ENCODE measurements at regions not wholly inside any gene's neighbourhood (a gene's known extent, or its start where the extent isn't known, plus 50 kb on each side); places are given as distances from the start of the nearest gene placed in this dataset.

GRCh38 chr10:126783806-126784557 lies 113.5 kb upstream of the C10orf90 start:
- DNase-seq: no peak

DNA sequence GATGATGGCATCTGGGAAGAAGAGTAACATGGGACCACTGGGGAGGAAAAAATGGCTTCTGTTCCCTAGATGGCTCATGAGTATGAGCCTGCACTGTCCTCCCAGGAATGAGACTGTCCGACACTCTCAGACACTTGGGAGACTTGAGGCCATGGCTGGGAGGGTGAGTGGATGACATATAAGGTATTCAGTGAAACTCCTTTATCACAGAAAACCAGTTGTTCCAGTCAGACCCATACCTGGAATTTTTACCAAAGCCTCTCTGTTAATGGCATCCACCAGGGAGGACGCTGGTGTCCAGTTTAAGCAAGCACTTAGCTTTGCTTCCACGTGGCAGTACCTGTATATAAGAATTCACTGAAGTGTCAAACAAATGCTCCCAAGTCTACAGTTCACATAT lies 116.7 kb upstream of the C10orf90 start:
- no peak for DNase-seq

DNA sequence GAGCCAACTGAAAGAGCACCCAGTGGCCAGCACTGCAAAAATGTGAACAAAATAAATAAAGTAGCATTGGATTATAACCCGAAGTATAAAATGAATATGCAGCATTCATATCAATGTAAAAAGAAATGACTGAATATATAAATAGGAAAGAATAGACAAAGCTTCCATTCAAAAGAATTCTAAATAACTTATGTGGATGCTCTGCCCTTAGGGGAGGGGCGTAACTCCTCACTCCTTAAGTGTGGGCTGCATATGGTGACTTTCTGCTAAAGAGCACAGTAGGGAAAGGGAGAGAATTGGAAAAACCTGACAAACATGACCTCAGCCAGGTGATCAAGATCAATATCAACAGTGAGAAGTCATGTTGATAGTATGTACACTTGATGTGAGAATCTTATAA lies 109.9 kb upstream of the DOCK1 start:
- DNase-seq: no peak

GRCh38 chr10:126798649-126799048 lies 106.6 kb upstream of the DOCK1 start:
- DNase-seq: no peak

- DNase-seq: no peak
These were observed 101.8 kb upstream of the DOCK1 start for GRCh38 chr10:126803394-126803793.

GRCh38 chr10:126804396-126804795 lies 100.8 kb upstream of the DOCK1 start:
- DNase-seq: no peak

GRCh38 chr10:126806498-126806897 lies 98.7 kb upstream of the DOCK1 start:
- DNase-seq: no peak

DNA sequence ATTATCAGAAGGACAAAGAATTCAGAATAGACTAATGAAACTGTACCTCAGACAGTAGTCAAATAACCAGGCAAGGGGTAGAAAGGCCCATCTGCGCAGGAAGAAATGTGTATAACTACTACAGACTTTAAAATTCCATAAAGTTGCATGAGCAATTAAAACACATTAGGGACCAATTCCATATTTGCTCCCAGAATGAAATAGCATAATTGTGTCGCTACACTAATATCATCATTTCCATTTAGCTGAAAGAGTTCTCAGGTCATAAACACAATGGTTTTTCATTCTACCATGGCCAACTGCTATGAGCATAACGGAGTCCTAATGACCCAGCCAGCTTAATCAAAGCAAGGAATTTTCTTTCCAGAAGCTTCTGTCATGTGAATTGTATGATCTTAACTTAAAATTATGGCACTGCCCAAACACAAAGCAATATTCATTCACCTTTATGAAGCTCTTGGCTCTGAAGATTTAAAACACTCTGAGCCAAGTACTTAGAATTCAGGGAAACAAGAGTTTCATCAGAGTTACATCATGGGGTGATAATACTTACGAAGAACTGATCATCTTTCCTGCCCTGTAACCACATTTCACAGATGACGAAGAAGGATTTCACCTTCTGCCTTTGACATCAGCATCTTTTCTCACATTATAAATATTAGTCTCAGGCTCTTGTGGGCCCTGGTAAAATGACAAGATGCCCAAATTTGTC lies 98.1 kb upstream of the DOCK1 start:
- no peak for DNase-seq

- DNase-seq: no peak
These were observed 97.1 kb upstream of the DOCK1 start for GRCh38 chr10:126808103-126808502.

DNA sequence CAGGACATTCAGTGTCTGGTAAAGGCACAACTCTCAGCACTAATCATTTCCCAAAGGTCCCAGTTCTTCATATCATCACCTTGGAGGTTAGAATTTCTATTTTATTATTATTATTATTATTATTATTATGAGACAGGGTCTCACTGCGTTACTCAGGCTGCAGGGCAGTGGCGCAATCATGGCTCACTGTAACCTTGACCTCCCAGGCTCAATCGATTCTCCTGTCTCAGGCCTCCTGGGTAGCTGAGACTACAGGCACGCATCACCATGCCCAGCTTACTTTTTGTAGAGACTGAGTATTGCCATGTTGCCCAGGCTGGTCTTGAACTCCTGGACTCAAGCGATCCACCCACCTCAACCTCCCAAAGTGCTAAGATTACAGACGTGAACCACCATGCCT lies 91.8 kb upstream of the DOCK1 start:
- DNase-seq: no peak

GRCh38 chr10:126833542-126833941 lies 71.7 kb upstream of the DOCK1 start:
- no peak for DNase-seq

DNA sequence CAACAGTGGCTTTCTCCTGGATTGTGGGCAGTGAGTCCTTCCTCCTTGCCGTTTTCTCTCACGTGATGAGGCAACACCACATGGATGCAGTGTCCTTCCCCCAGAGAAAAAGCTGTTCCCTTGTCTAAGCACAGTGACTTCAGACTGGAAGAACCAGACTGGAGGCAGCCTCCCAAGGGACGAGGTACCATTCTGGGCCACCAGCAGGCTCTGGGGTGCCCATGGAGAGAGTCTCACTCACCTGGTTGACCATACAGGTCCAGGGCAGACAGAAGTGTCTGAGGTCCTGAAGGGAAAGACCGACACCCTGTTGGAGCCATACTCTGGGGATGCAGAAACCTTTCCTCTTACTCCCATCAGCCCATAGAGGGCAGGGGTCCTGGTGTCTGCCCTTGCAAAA lies 69.2 kb upstream of the DOCK1 start:
- DNase-seq: no peak

DNA sequence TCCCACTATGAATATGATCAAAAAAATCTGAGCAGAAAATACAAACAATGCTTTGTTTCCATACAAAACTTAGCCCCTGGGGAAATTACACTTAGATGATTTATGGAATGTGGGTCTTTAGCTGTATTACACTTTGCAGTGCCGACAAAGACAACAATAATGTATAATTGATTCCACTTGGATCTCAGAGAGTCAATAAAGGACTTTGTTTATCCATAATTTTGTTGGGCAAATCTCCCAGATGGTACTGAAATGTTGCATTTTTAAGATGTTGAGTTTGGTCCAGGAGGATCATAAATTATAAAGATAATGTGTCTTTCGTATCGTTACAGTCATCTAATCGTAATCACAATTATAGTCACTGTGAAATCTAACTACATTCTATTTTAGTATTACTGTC lies 66.9 kb upstream of the DOCK1 start:
- DNase-seq: no peak

GRCh38 chr10:126839094-126839761 lies 66.0 kb upstream of the DOCK1 start:
- DNase-seq: peak in 48 of 51 donors; percentile 19 to 98 (median 79)

DNA sequence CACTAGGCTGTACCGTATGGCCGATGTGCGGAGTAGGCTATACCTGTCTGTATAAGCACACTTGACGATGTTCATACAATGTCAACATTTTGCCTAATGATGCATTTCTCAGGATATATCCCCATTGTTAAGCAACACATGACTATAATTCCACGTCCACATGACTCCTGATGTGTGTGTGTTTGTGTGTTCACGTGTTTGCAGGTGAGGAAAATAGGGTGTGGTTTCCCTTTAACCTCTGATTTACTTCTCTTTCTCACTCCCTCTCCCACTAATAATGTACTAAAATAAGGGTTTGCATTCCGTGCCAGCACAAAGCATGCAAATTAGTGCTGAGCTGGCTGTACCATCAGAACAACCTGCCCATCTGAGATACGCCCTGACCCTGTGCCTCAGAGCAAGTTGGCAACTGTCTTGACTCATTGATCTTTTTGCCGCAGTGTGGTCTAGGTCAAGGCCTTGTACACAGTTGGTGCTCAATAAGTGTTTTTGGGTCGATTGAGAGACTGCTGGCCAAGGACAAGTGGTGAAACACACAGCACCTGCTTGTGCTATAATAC lies 64.6 kb upstream of the DOCK1 start:
- no peak for DNase-seq

DNA sequence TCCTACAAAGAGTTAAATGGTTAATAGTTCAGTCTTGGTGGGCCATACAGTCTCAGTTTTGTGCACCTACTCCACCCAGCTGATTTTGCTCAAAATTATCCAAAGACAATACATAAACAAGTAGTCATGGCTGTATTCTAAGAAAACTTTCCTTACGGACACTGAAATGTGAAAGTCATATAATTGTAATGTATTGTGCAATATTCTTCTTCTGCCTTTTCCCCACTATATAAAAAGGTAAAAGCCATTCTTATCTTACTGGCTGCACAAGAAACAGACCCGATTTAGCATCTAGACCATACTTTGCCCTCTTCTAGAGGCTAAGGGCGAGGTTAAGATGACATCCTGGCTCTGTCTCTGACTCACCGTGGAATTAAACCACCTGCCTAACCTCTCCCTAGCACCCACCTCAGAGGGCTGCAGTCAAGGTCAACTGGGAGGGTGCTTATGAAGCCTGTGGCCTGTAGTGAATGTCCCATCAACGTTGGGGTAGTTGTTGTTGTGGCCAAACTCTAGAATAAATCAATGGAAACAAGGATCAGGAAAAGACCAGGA lies 63.8 kb upstream of the DOCK1 start:
- no peak for DNase-seq

GRCh38 chr10:126842356-126842755 lies 62.9 kb upstream of the DOCK1 start:
- DNase-seq: no peak

GRCh38 chr10:126842836-126843235 lies 62.4 kb upstream of the DOCK1 start:
- DNase-seq: no peak

- DNase-seq: no peak
These were observed 61.8 kb upstream of the DOCK1 start for GRCh38 chr10:126843299-126843934.

GRCh38 chr10:126844406-126844805 lies 60.8 kb upstream of the DOCK1 start:
- no peak for DNase-seq

DNA sequence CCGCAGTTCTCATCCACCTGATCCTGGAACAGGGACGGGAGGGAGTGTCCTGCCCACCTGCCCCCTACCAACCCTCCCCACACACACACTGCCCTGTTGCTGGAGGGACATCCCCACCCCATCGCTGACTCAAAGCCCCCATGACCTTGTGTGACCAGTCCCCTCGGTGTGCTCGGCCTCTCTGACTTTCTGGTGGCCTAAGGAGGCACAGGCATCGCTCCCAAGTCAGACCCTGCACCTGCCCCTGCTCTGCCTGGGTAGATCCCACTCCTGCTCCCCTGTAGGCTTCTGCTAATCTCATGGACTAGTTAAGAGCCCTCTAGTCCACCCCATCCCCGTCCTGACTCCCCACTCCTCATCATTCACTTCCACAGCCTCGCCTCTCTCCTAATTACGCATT lies 58.8 kb upstream of the DOCK1 start:
- no peak for DNase-seq

DNA sequence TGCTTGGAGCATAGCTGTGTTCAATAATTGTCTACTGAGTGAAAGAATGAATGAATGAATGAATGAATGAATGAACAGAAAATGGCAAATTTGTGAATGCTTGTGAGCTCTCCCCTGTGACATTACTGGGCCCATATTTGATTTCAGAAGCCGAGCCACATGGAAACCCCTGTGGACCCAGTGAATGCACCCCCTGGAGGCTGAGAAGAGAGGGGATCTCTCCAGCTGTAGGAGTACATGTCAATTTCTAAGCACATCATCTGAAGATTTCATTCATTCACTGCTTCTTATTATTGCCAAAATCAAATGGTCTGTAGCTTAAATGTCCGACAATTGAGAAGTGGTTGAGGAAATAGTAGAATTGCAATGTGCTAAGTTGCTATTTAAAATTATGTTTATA lies 58.3 kb upstream of the DOCK1 start:
- DNase-seq: no peak
